H9 (cell line): ENCODE measurements at regions not wholly inside any gene's neighbourhood (a gene's known extent, or its start where the extent isn't known, plus 50 kb on each side); places are given as distances from the start of the nearest gene placed in this dataset.

Experiments used
- DNase-seq: peaks from one replicate; pipeline ENCODE4 v3.0.0-alpha.2; 2017
- H2AFZ ChIP-seq: one replicate; pipeline ENCODE4 v1.6.1; 2013; ENCODE audit warnings: mild to moderate bottlenecking, low read length, control low read depth, moderate library complexity
- H2AK5ac ChIP-seq: 2 replicates; pipeline ENCODE4 v1.6.1; 2013; ENCODE audit warnings: low read length, control low read depth, mixed read lengths; ENCODE audit not compliant: insufficient read length
- H2BK120ac ChIP-seq: one replicate; pipeline ENCODE4 v1.6.1; 2013; ENCODE audit warnings: low read depth, mild to moderate bottlenecking, low read length, control low read depth, inconsistent platforms; ENCODE audit not compliant: poor library complexity, severe bottlenecking
- H2BK12ac ChIP-seq: 2 replicates; pipeline ENCODE4 v1.6.1; 2013; ENCODE audit warnings: low read length, control low read depth, mixed read lengths, low read depth; ENCODE audit not compliant: insufficient read length
- H2BK15ac ChIP-seq: 2 replicates; pipeline ENCODE4 v1.6.1; 2013; ENCODE audit warnings: low read depth, low read length, control low read depth
- H2BK20ac ChIP-seq: one replicate; pipeline ENCODE4 v1.6.1; 2013; ENCODE audit warnings: low read depth, mild to moderate bottlenecking, low read length, control low read depth, inconsistent platforms; ENCODE audit not compliant: poor library complexity, severe bottlenecking
- H2BK5ac ChIP-seq: 2 replicates; pipeline ENCODE4 v1.6.1; 2013; ENCODE audit warnings: low read length, control low read depth, mixed read lengths; ENCODE audit not compliant: insufficient read length
- H3K14ac ChIP-seq: 2 replicates; pipeline ENCODE4 v1.6.1; 2013; ENCODE audit warnings: low read length, control low read depth; ENCODE audit not compliant: insufficient read depth
- H3K18ac ChIP-seq: 2 replicates; pipeline ENCODE4 v1.6.1; 2013; ENCODE audit warnings: low read depth, mild to moderate bottlenecking, mixed read lengths, low read length, control low read depth; ENCODE audit not compliant: insufficient read length
- H3K23ac ChIP-seq: 2 replicates; pipeline ENCODE4 v1.6.1; 2013; ENCODE audit warnings: low read length, control low read depth, mixed read lengths, low read depth; ENCODE audit not compliant: insufficient read length
- H3K23me2 ChIP-seq: 2 replicates; pipeline ENCODE4 v1.6.1; 2013; ENCODE audit warnings: low read depth, mild to moderate bottlenecking, mixed read lengths, low read length, control low read depth; ENCODE audit not compliant: insufficient read length, poor library complexity, severe bottlenecking
- H3K27ac ChIP-seq: 2 replicates; pipeline ENCODE4 v1.5.1; 2013; ENCODE audit warnings: low read length, control low read depth, mixed read lengths, low read depth; ENCODE audit not compliant: insufficient read length
- H3K27me3 ChIP-seq: 2 replicates; pipeline ENCODE4 v1.6.1; 2013; ENCODE audit warnings: low read length, control low read depth, inconsistent platforms; ENCODE audit not compliant: insufficient read depth
- H3K4ac ChIP-seq: 2 replicates; pipeline ENCODE4 v1.6.1; 2013; ENCODE audit warnings: low read depth, mild to moderate bottlenecking, control low read depth, inconsistent platforms, low read length, moderate library complexity
- H3K4me1 ChIP-seq: 2 replicates; pipeline ENCODE4 v1.6.1; 2013; ENCODE audit warnings: low read length, control low read depth, inconsistent platforms; ENCODE audit not compliant: insufficient read depth
- H3K4me2 ChIP-seq: 2 replicates; pipeline ENCODE4 v1.6.1; 2013; ENCODE audit warnings: low read length, control low read depth, mixed read lengths; ENCODE audit not compliant: insufficient read length, insufficient read depth
- H3K56ac ChIP-seq: 2 replicates; pipeline ENCODE4 v1.6.1; 2013; ENCODE audit warnings: low read depth, mild to moderate bottlenecking, mixed read lengths, low read length, control low read depth; ENCODE audit not compliant: insufficient read length
- H3K79me1 ChIP-seq: 2 replicates; pipeline ENCODE4 v1.6.1; 2013; ENCODE audit warnings: low read depth, mild to moderate bottlenecking, moderate library complexity, low read length, control low read depth, inconsistent platforms; ENCODE audit not compliant: insufficient read depth, poor library complexity, severe bottlenecking
- H3K79me2 ChIP-seq: 2 replicates; pipeline ENCODE4 v1.6.1; 2013; ENCODE audit warnings: low read length, control low read depth, inconsistent platforms; ENCODE audit not compliant: insufficient read depth
- H3K9ac ChIP-seq: 2 replicates; pipeline ENCODE4 v1.6.1; 2013; ENCODE audit warnings: low read length, control low read depth, mixed read lengths; ENCODE audit not compliant: insufficient read length; ENCODE audit errors: extremely low read depth
- H3K9me3 ChIP-seq: one replicate; pipeline ENCODE4 v1.6.1; 2013; ENCODE audit warnings: low read depth, low read length, inconsistent platforms; ENCODE audit not compliant: control insufficient read depth
- H3T11ph ChIP-seq: one replicate; pipeline ENCODE4 v1.6.1; 2013; ENCODE audit warnings: mild to moderate bottlenecking, low read length, control low read depth, inconsistent platforms
- H4K20me1 ChIP-seq: one replicate; pipeline ENCODE4 v1.6.1; 2013; ENCODE audit not compliant: control insufficient read depth, insufficient read length, insufficient read depth
- H4K5ac ChIP-seq: 2 replicates; pipeline ENCODE4 v1.6.1; 2013; ENCODE audit warnings: low read depth, mild to moderate bottlenecking, mixed read lengths, low read length, control low read depth; ENCODE audit not compliant: insufficient read length
- H4K8ac ChIP-seq: replicated peaks from 2 replicates; pipeline ENCODE4 v1.6.1; 2013; ENCODE audit warnings: low read length, control low read depth, mixed read lengths, low read depth; ENCODE audit not compliant: insufficient read length
- H4K91ac ChIP-seq: 2 replicates; pipeline ENCODE4 v1.6.1; 2013; ENCODE audit warnings: low read depth, mild to moderate bottlenecking, moderate library complexity, mixed read lengths, low read length, control low read depth; ENCODE audit not compliant: insufficient read length
- H3K27ac Mint-ChIP-seq, 3 experiments: 2 replicates in 2 of 3; 3 replicates in 1 of 3; pipeline ENCODE4 v1.8.0; 2020 to 2021; ENCODE audit warnings: mixed read lengths in 3 of 3, mild to moderate bottlenecking in 1 of 3, moderate library complexity in 1 of 3
- H3K27me3 Mint-ChIP-seq: 2 replicates; pipeline ENCODE4 v1.8.0; 2021; ENCODE audit warnings: low read depth, mild to moderate bottlenecking, moderate library complexity, mixed read lengths
- H3K36me3 Mint-ChIP-seq, 3 experiments: 2 replicates in 2 of 3; 3 replicates in 1 of 3; pipeline ENCODE4 v1.8.0; 2020 to 2021; ENCODE audit warnings: low read depth in 3 of 3, mixed read lengths in 3 of 3; ENCODE audit not compliant: insufficient read depth in 1 of 3
- H3K4me1 Mint-ChIP-seq, 2 experiments: 2 replicates each; pipeline ENCODE4 v1.8.0; 2020; ENCODE audit warnings: mixed read lengths in 2 of 2
- H3K4me3 Mint-ChIP-seq, 2 experiments: 2 replicates in 1 of 2; 3 replicates in 1 of 2; pipeline ENCODE4 v1.8.0; 2020 to 2021; ENCODE audit warnings: mild to moderate bottlenecking in 2 of 2, mixed read lengths in 2 of 2, moderate library complexity in 1 of 2
- H3K9me3 Mint-ChIP-seq, 2 experiments: 2 replicates in 1 of 2; 3 replicates in 1 of 2; pipeline ENCODE4 v1.8.0; 2020; ENCODE audit warnings: mild to moderate bottlenecking in 2 of 2, mixed read lengths in 2 of 2, moderate library complexity in 1 of 2
- WGBS: extraction: QIAGEN DNeasy Blood & Tissue Kit; methylation state at CpG from one replicate; pipeline ENCODE4 v1.1.7; 2013; ENCODE audit warnings: missing lambda C conversion rate, low lambda C conversion rate, mixed read lengths; ENCODE audit not compliant: insufficient read length; ENCODE audit errors: extremely low coverage; 5-methylcytosine and 5-hydroxymethylcytosine counted together
- TF ChIP-seq, protein P1 (sequence below): fragments of 200-600 bp; sonication (generic); conservative IDR thresholded peaks from 3 replicates; pipeline ENCODE4 v1.8.0; 2021; ENCODE audit warnings: antibody characterized with exemption, mild to moderate bottlenecking

DNA sequence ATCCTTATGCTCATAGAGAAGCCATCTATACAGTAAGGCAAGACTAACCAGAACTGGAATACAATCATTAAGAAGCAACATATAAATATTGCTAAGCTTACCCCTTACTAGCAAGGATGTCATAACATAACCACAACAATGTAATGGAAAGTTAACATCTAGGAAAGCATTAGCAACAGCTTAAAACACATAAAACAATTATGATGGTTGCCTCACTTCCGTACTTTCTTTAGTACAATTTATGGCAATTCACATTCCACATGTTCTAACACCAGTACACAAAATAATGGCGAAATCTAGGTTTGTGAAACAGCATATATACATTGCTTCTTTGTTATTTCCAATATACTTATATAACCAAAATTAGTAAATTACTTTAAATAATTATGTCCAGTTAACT lies 195.0 kb downstream of the AHR start:
- no peak overlapping the region for H2BK12ac ChIP-seq

More for the DNA sequence above, 195.0 kb downstream of the AHR start:
- no peak overlapping the region for H3K4me3 Mint-ChIP-seq
- Histone ChIP-seq H3K9ac (no peak overlapping the region), H3K23me2 (no peaks in the 10 kb centered on the region), H4K91ac (no peak overlapping the region), H2BK20ac (no peak overlapping the region), H3K79me1 (no peaks in the 10 kb centered on the region), H3K4ac (no peak overlapping the region), H2AFZ (no peak overlapping the region), H4K5ac (no peak overlapping the region), H3K27ac (no peak overlapping the region), H3K27me3 (no peaks in the 10 kb centered on the region), H3K4me2 (no peak overlapping the region), H2BK15ac (no peak overlapping the region), H2BK120ac (no peak overlapping the region), H3K9me3 (no peaks in the 10 kb centered on the region), H2AK5ac (no peak overlapping the region), H2BK5ac (no peak overlapping the region), H3T11ph (no peak overlapping the region), H3K18ac (no peak overlapping the region), H3K4me1 (peaks cover 11% of the 10 kb centered on the region; the same call in 1 of the 2 replicates), H3K56ac (no peak overlapping the region), H3K14ac (no peak overlapping the region), H4K20me1 (no peaks in the 10 kb centered on the region), H3K23ac (no peak overlapping the region), H4K8ac (no peak overlapping the region), H3K79me2 (no peaks in the 10 kb centered on the region; the same call in 1 of the 2 replicates)
- H3K9me3 Mint-ChIP-seq: no peaks in the 10 kb centered on the region; a peak in 1 of 5 replicates
- no CpG with 5 or more reads among the region's 2 CpGs for WGBS
- H3K27ac Mint-ChIP-seq: no peak overlapping the region
- TF ChIP-seq, protein P1, sequence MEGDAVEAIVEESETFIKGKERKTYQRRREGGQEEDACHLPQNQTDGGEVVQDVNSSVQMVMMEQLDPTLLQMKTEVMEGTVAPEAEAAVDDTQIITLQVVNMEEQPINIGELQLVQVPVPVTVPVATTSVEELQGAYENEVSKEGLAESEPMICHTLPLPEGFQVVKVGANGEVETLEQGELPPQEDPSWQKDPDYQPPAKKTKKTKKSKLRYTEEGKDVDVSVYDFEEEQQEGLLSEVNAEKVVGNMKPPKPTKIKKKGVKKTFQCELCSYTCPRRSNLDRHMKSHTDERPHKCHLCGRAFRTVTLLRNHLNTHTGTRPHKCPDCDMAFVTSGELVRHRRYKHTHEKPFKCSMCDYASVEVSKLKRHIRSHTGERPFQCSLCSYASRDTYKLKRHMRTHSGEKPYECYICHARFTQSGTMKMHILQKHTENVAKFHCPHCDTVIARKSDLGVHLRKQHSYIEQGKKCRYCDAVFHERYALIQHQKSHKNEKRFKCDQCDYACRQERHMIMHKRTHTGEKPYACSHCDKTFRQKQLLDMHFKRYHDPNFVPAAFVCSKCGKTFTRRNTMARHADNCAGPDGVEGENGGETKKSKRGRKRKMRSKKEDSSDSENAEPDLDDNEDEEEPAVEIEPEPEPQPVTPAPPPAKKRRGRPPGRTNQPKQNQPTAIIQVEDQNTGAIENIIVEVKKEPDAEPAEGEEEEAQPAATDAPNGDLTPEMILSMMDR: no peak
- H3K36me3 Mint-ChIP-seq: 0 out of 7 replicates have a peak, but pooled peaks cover 0 to 5% (median 0%) of the 10 kb centered on the region in 3 experiments
- no peaks in the 10 kb centered on the region for H3K27me3 Mint-ChIP-seq
- peaks cover 34 to 47% of the 10 kb centered on the region in 2 experiments for H3K4me1 Mint-ChIP-seq
- DNase-seq: no peak
